ENCODE measurements at regions not wholly inside any gene's neighbourhood (a gene's known extent, or its start where the extent isn't known, plus 50 kb on each side); places are given as distances from the start of the nearest gene placed in this dataset.

GRCh38 chr3:176088962-176089383, 1108.3 kb downstream of the TBL1XR1 start:
- Histone ChIP-seq H3K9ac (ENCODE audit: insufficient read depth, low read depth, low read length) (no peak overlapping the region), H3K27me3 (ENCODE audit: control insufficient read depth in 1 of 2, insufficient read depth in 2 of 2, low read length in 2 of 2) (no peaks in the 10 kb centered on the region), H4K20me1 (ENCODE audit: insufficient read depth, low read length) (no peaks in the 10 kb centered on the region), H3K9me3 (ENCODE audit: low read length) (peaks cover 34% of the 10 kb centered on the region), H3K4me3 (replicated peaks in 1 of 3; ENCODE audit: insufficient read depth in 1 of 3, low read depth in 2 of 3, low read length in 3 of 3) (no peak overlapping the region), H3K4me1 (ENCODE audit: insufficient read depth, low read length) (no peaks in the 10 kb centered on the region), H3K36me3 (replicated peaks in 1 of 2; ENCODE audit: control insufficient read depth in 1 of 2, insufficient read depth in 2 of 2, low read length in 2 of 2) (no peaks in the 10 kb centered on the region), H3K79me2 (ENCODE audit: insufficient read depth, low read length) (no peaks in the 10 kb centered on the region), H3K4me2 (ENCODE audit: low read depth, low read length) (peak overlapping the region; percentile 23; the same call in 1 of the 2 replicates), H2AFZ (ENCODE audit: low read length) (no peak overlapping the region), H3K27ac (ENCODE audit: extremely low read length, insufficient read depth, low read length) (peak overlapping the region; percentile 35)
- 10% methylated on average over 3 of the region's 3 CpGs for WGBS (ENCODE audit: low lambda C conversion rate)
- peak; percentile 57 for DNase-seq (ENCODE audit: low spot score)
- ChIA-PET CTCF (ENCODE audit: low intra/inter-chr PET ratio, low total read pairs) (no interaction called here), POLR2A (no interaction called here)
- intact Hi-C loops (cut with micrococcal nuclease; ENCODE audit: unreplicated experiment) (no loop called here), in situ Hi-C loops (cut with HindIII; ENCODE audit: extremely low pct_ligation_motif_present, low pct_unique_long_range_greater_than_20kb) (no loop called here)
- peak; percentile 79 for ATAC-seq
- no peak for FAIRE-seq
- no TSS peak for BruUV-seq (replicated peaks)
- TF ChIP-seq MTA3 (CRISPR knock-in tag; IDR thresholded peaks at IDR 0.05) (no peak), CEBPB (IDR thresholded peaks at IDR 0.05; ENCODE audit: borderline replicate concordance, low read depth, low read length) (peak; percentile 22; the same call in 1 of the 2 replicates), ZNF839 (CRISPR knock-in tag; IDR thresholded peaks at IDR 0.05; ENCODE audit: borderline replicate concordance) (no peak), ZNF33A (CRISPR knock-in tag; IDR thresholded peaks at IDR 0.05; ENCODE audit: borderline replicate concordance) (no peak), NR2F6 (IDR thresholded peaks at IDR 0.05) (no peak), NR2F6 (CRISPR knock-in tag; IDR thresholded peaks at IDR 0.05) (no peak), NCOA2 (CRISPR knock-in tag; IDR thresholded peaks at IDR 0.05) (peak; percentile 79), ZNF724P (CRISPR knock-in tag; IDR thresholded peaks at IDR 0.05; ENCODE audit: borderline replicate concordance) (no peak), ESRRA (CRISPR knock-in tag; IDR thresholded peaks at IDR 0.05; ENCODE audit: low read depth) (no peak), GLMP (CRISPR knock-in tag; IDR thresholded peaks at IDR 0.05; ENCODE audit: borderline replicate concordance) (no peak), PRDM4 (CRISPR knock-in tag; IDR thresholded peaks at IDR 0.05; ENCODE audit: borderline replicate concordance) (no peak), SP5 (CRISPR knock-in tag; IDR thresholded peaks at IDR 0.05; ENCODE audit: borderline replicate concordance, low read depth) (no peak), HNF1B (CRISPR knock-in tag; IDR thresholded peaks at IDR 0.05) (no peak), ZNF468 (CRISPR knock-in tag; IDR thresholded peaks at IDR 0.05) (no peak), HNF1A (IDR thresholded peaks at IDR 0.05; ENCODE audit: low read depth) (no peak; the same call in 1 of the 2 replicates), HNF1A (CRISPR knock-in tag; IDR thresholded peaks at IDR 0.05; ENCODE audit: borderline replicate concordance) (peak; percentile 87; the same call in 1 of the 2 replicates), RORA (CRISPR knock-in tag; IDR thresholded peaks at IDR 0.05) (no peak), ZNF510 (CRISPR knock-in tag; IDR thresholded peaks at IDR 0.05; ENCODE audit: low read depth) (no peak)
